MCF 10A (cell line): ENCODE measurements at regions not wholly inside any gene's neighbourhood (a gene's known extent, or its start where the extent isn't known, plus 50 kb on each side); places are given as distances from the start of the nearest gene placed in this dataset.

ENCODE experiments used
- BruUV-seq: library from RNA; stranded (reverse); fragments of 400-500 nt; replicated peaks from 2 replicates; lab custom pipeline; 2021; lab: Mats Ljungman, UMichigan
- CTCF ChIA-PET: fragments of 300-600 bp; sonication (Branson Sonifier 250); formaldehyde crosslinking; extraction: SDS; loops from one replicate; lab custom pipeline; 2021; ENCODE audit warnings: antibody characterized with exemption, inconsistent platforms; lab: Yijun Ruan, JAX
- POLR2A ChIA-PET: fragments of 300-600, 350-650 bp; sonication (Branson Sonifier 250); formaldehyde crosslinking; extraction: SDS; loops from one replicate; lab custom pipeline; 2020; ENCODE audit warnings: antibody characterized with exemption, inconsistent platforms; lab: Yijun Ruan, JAX
- DNase-seq: peaks from one replicate; pipeline ENCODE4 v3.0.0-alpha.2; 2018; ENCODE audit not compliant: unreplicated experiment
- H3K27ac Mint-ChIP-seq: one replicate; pipeline ENCODE4 v1.8.0; 2022; ENCODE audit warnings: mild to moderate bottlenecking, low read depth, mixed read lengths; ENCODE audit not compliant: unreplicated experiment
- H3K27me3 Mint-ChIP-seq: one replicate; pipeline ENCODE4 v1.8.0; 2022; ENCODE audit warnings: mixed read lengths; ENCODE audit not compliant: insufficient read depth, unreplicated experiment
- H3K36me3 Mint-ChIP-seq: one replicate; pipeline ENCODE4 v1.8.0; 2022; ENCODE audit warnings: mild to moderate bottlenecking, moderate library complexity, mixed read lengths; ENCODE audit not compliant: insufficient read depth, unreplicated experiment
- H3K4me1 Mint-ChIP-seq: one replicate; pipeline ENCODE4 v1.8.0; 2022; ENCODE audit warnings: mixed read lengths; ENCODE audit not compliant: insufficient read depth, unreplicated experiment
- H3K4me3 Mint-ChIP-seq: one replicate; pipeline ENCODE4 v1.8.0; 2022; ENCODE audit warnings: mild to moderate bottlenecking, moderate library complexity, mixed read lengths; ENCODE audit not compliant: unreplicated experiment
- H3K9me3 Mint-ChIP-seq: one replicate; pipeline ENCODE4 v1.8.0; 2022; ENCODE audit warnings: mixed read lengths; ENCODE audit not compliant: unreplicated experiment
- intact Hi-C: fragments of 100-400 bp; cut with micrococcal nuclease; formaldehyde crosslinking; loops from 2 replicates; pipeline ENCODE4 v1.14.1; 2022
- TF ChIP-seq, protein P1 (sequence below): fragments of 200-600 bp; IDR thresholded peaks from one replicate; pipeline ENCODE4 v1.8.0; 2022; ENCODE audit warnings: antibody characterized with exemption, mild to moderate bottlenecking; ENCODE audit not compliant: unreplicated experiment

- no peaks in the 10 kb centered on the region for H3K27me3 Mint-ChIP-seq
- BruUV-seq, result no TSS peak
- H3K4me3 Mint-ChIP-seq, result no peak overlapping the region
Observed at GRCh38 chr4:38356686-38357085, 307.3 kb upstream of the KLF3 start.

DNA sequence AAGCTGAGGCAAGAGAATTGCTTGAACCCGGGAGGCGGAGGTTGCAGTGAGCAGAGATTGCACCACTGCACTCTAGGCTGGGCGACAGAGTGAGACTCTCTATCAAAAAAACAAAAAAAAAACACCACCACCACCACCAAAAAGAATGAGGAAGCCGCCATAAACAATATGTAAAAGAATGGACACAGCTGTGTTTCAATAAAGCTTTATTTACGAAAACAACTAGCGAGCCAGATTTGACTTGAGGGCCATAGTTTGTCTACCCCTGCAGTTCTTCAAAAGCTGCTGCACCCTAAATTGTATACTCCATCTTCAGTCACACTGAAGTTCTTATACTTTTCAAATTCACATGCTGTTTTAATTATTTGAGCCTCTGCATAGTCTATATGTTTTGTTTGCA is 306.5 kb upstream of the KLF3 start:
- ChIA-PET POLR2A (interaction anchor here (0.6 kb wide), 1 partner anchor 262 kb away, joined by 3 read pairs; no protein-coding TSS in a partner anchor), CTCF (interaction anchor here (0.6 kb wide), 1 partner anchor 334 kb away, joined by 4 read pairs; no protein-coding TSS in a partner anchor)
- Mint-ChIP-seq H3K36me3 (no peaks in the 10 kb centered on the region), H3K4me1 (peaks cover 19% of the 10 kb centered on the region), H3K4me3 (no peak overlapping the region), H3K27ac (no peak overlapping the region), H3K27me3 (no peaks in the 10 kb centered on the region), H3K9me3 (peaks cover 6% of the 10 kb centered on the region)
- TF ChIP-seq, protein P1, sequence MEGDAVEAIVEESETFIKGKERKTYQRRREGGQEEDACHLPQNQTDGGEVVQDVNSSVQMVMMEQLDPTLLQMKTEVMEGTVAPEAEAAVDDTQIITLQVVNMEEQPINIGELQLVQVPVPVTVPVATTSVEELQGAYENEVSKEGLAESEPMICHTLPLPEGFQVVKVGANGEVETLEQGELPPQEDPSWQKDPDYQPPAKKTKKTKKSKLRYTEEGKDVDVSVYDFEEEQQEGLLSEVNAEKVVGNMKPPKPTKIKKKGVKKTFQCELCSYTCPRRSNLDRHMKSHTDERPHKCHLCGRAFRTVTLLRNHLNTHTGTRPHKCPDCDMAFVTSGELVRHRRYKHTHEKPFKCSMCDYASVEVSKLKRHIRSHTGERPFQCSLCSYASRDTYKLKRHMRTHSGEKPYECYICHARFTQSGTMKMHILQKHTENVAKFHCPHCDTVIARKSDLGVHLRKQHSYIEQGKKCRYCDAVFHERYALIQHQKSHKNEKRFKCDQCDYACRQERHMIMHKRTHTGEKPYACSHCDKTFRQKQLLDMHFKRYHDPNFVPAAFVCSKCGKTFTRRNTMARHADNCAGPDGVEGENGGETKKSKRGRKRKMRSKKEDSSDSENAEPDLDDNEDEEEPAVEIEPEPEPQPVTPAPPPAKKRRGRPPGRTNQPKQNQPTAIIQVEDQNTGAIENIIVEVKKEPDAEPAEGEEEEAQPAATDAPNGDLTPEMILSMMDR, result no peak
- DNase-seq, result no peak
- intact Hi-C loops, result no loop called here
- no TSS peak for BruUV-seq

More at GRCh38 chr4:38356686-38357085, 307.3 kb upstream of the KLF3 start:
- no peak for DNase-seq
- no peaks in the 10 kb centered on the region for H3K36me3 Mint-ChIP-seq
- ChIA-PET POLR2A (no interaction called here), CTCF (interaction anchor here (0.6 kb wide), 1 partner anchor 402 kb away, joined by 3 read pairs; no protein-coding TSS in a partner anchor)
- TF ChIP-seq, protein P1, result no peak
- peaks cover 6% of the 10 kb centered on the region for H3K9me3 Mint-ChIP-seq
- H3K27ac Mint-ChIP-seq, result no peak overlapping the region
- H3K4me1 Mint-ChIP-seq, result peaks cover 15% of the 10 kb centered on the region
- intact Hi-C loops, result no loop called here

DNA sequence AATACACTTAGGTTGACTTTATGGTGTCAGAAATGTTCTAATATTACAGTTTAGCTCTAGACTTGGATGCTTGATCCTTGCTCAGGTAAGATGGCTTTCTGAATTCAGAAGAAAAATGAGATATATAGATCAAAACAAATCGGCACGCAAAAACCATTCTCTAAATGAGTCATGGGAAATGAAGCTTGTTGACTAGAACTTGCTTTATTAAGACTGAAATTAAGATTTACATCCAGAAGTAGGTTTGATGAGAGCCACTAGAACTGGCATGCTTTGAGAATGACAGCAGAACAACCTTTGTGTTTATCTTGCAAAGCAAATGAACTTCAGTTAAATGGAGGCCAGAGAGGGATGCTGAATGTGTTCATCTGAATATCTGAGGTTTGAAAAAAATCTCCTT is 304.9 kb upstream of the KLF3 start:
- H3K9me3 Mint-ChIP-seq, result peaks cover 6% of the 10 kb centered on the region
- DNase-seq, result no peak
- H3K27me3 Mint-ChIP-seq, result no peaks in the 10 kb centered on the region
- CTCF ChIA-PET, result interaction anchor here (1.1 kb wide), 1 partner anchor 180 kb away, joined by 4 read pairs; no protein-coding TSS in a partner anchor
- no TSS peak for BruUV-seq
- POLR2A ChIA-PET, result interaction anchor here (1.3 kb wide), 1 partner anchor 333 kb away, joined by 4 read pairs; no protein-coding TSS in a partner anchor
- TF ChIP-seq, protein P1, result no peak
- intact Hi-C loops, result no loop called here
- H3K4me1 Mint-ChIP-seq, result peaks cover 19% of the 10 kb centered on the region
- no peaks in the 10 kb centered on the region for H3K36me3 Mint-ChIP-seq
- no peak overlapping the region for H3K27ac Mint-ChIP-seq
- H3K4me3 Mint-ChIP-seq, result no peak overlapping the region

- no peak overlapping the region for H3K27ac Mint-ChIP-seq
- H3K36me3 Mint-ChIP-seq, result no peaks in the 10 kb centered on the region
- no peak overlapping the region for H3K4me3 Mint-ChIP-seq
- CTCF ChIA-PET, result interaction anchor here (1.1 kb wide), 1 partner anchor 181 kb away, joined by 4 read pairs; no protein-coding TSS in a partner anchor
- BruUV-seq, result no TSS peak
- H3K27me3 Mint-ChIP-seq, result no peaks in the 10 kb centered on the region
- DNase-seq, result no peak
- H3K4me1 Mint-ChIP-seq, result peaks cover 26% of the 10 kb centered on the region
- intact Hi-C loops, result no loop called here
- TF ChIP-seq, protein P1, result no peak
- H3K9me3 Mint-ChIP-seq, result peaks cover under 1% of the 10 kb centered on the region
- POLR2A ChIA-PET, result interaction anchor here (0.6 to 1.2 kb wide), 3 partner anchors 14 to 315 kb away, joined by 3 to 4 read pairs (median 3); no protein-coding TSS in a partner anchor
Observed at GRCh38 chr4:38360201-38360600, 303.8 kb upstream of the KLF3 start.
